ENCODE measurements at regions not wholly inside any gene's neighbourhood (a gene's known extent, or its start where the extent isn't known, plus 50 kb on each side); places are given as distances from the start of the nearest gene placed in this dataset.

GRCh38 chr11:113627297-113627696 is 78.8 kb downstream of the TMPRSS5 start:
- Mint-ChIP-seq H3K27ac (no peak overlapping the region), H3K9me3 (peaks cover 58% of the 10 kb centered on the region), H3K4me3 (no peak overlapping the region), H3K4me1 (ENCODE audit: low read depth) (no peaks in the 10 kb centered on the region), H3K27me3 (ENCODE audit: insufficient read depth) (no peaks in the 10 kb centered on the region; the same call in none of the 2 replicates), H3K36me3 (ENCODE audit: low read depth) (no peaks in the 10 kb centered on the region; the same call in 1 of the 2 replicates)
- DNase-seq: no peak
- TF ChIP-seq CTCF (IDR thresholded peaks at IDR 0.05): no peak

GRCh38 chr11:113626736-113627135 is 79.4 kb downstream of the TMPRSS5 start:
- Mint-ChIP-seq H3K4me1 (ENCODE audit: low read depth) (no peaks in the 10 kb centered on the region), H3K27ac (no peak overlapping the region), H3K9me3 (peaks cover 57% of the 10 kb centered on the region), H3K27me3 (ENCODE audit: insufficient read depth) (no peaks in the 10 kb centered on the region; the same call in none of the 2 replicates), H3K36me3 (ENCODE audit: low read depth) (no peaks in the 10 kb centered on the region; the same call in 1 of the 2 replicates), H3K4me3 (no peak overlapping the region)
- no peak for DNase-seq
- TF ChIP-seq CTCF (IDR thresholded peaks at IDR 0.05): no peak

GRCh38 chr11:113623114-113623513 is 83.0 kb downstream of the TMPRSS5 start:
- no peak for TF ChIP-seq CTCF (IDR thresholded peaks at IDR 0.05)
- Mint-ChIP-seq H3K9me3 (peaks cover 53% of the 10 kb centered on the region), H3K27me3 (ENCODE audit: insufficient read depth) (no peaks in the 10 kb centered on the region; the same call in none of the 2 replicates), H3K4me1 (ENCODE audit: low read depth) (no peaks in the 10 kb centered on the region), H3K27ac (no peak overlapping the region), H3K4me3 (no peak overlapping the region), H3K36me3 (ENCODE audit: low read depth) (no peaks in the 10 kb centered on the region; the same call in 1 of the 2 replicates)
- no peak for DNase-seq

- Mint-ChIP-seq H3K27ac (no peak overlapping the region), H3K36me3 (ENCODE audit: low read depth) (no peaks in the 10 kb centered on the region; the same call in 1 of the 2 replicates), H3K9me3 (peaks cover 45% of the 10 kb centered on the region), H3K4me1 (ENCODE audit: low read depth) (no peaks in the 10 kb centered on the region), H3K4me3 (no peak overlapping the region), H3K27me3 (ENCODE audit: insufficient read depth) (no peaks in the 10 kb centered on the region; the same call in 1 of the 2 replicates)
- DNase-seq: no peak
- TF ChIP-seq CTCF (IDR thresholded peaks at IDR 0.05): no peak
These were observed 87.7 kb downstream of the TMPRSS5 start for GRCh38 chr11:113618360-113618759.

- peaks cover 30% of the 10 kb centered on the region for H3K9me3 Mint-ChIP-seq
- no peak for DNase-seq
- H3K27me3 Mint-ChIP-seq (ENCODE audit: insufficient read depth): no peaks in the 10 kb centered on the region
- H3K27ac Mint-ChIP-seq: no peak overlapping the region
- no peaks in the 10 kb centered on the region for H3K36me3 Mint-ChIP-seq (ENCODE audit: low read depth)
- no peak overlapping the region for H3K4me3 Mint-ChIP-seq
- no peaks in the 10 kb centered on the region for H3K4me1 Mint-ChIP-seq (ENCODE audit: low read depth)
- no peak for TF ChIP-seq CTCF (IDR thresholded peaks at IDR 0.05)
These were observed 90.3 kb downstream of the TMPRSS5 start for GRCh38 chr11:113615773-113616172.

GRCh38 chr11:113615098-113615497 is 91.0 kb downstream of the TMPRSS5 start:
- H3K4me3 Mint-ChIP-seq: no peak overlapping the region
- DNase-seq: no peak
- peaks cover 30% of the 10 kb centered on the region for H3K9me3 Mint-ChIP-seq
- no peak overlapping the region for H3K27ac Mint-ChIP-seq
- H3K36me3 Mint-ChIP-seq (ENCODE audit: low read depth): no peaks in the 10 kb centered on the region
- no peak for TF ChIP-seq CTCF (IDR thresholded peaks at IDR 0.05)
- H3K4me1 Mint-ChIP-seq (ENCODE audit: low read depth): no peaks in the 10 kb centered on the region
- H3K27me3 Mint-ChIP-seq (ENCODE audit: insufficient read depth): no peaks in the 10 kb centered on the region
